ENCODE measurements at regions not wholly inside any gene's neighbourhood (a gene's known extent, or its start where the extent isn't known, plus 50 kb on each side); places are given as distances from the start of the nearest gene placed in this dataset.

GRCh38 chr17:53428913-53429312 is 393.8 kb upstream of the KIF2B start:
- H3K36me3 ChIP-seq (ENCODE audit: control insufficient read depth, insufficient read depth, low read length), result no peaks in the 10 kb centered on the region
- no peak overlapping the region for H3K4me3 ChIP-seq (ENCODE audit: low read depth in 2 of 2, low read length in 2 of 2)
- H3K27me3 ChIP-seq (ENCODE audit: control insufficient read depth, insufficient read depth, low read length), result no peaks in the 10 kb centered on the region
- no peak overlapping the region for H3K27ac ChIP-seq (ENCODE audit: low read length)
- ATAC-seq (no peak), DNase-seq (ENCODE audit: low read depth, low spot score) (no peak)
- H3K9me3 ChIP-seq (ENCODE audit: control insufficient read depth, insufficient read depth, low read depth, low read length), result no peaks in the 10 kb centered on the region
- no TSS peak for BruUV-seq (replicated peaks)
- no peak for TF ChIP-seq POLR2AphosphoS5 (IDR thresholded peaks at IDR 0.05; ENCODE audit: low read depth, low read length)
- TF ChIP-seq, protein P1, sequence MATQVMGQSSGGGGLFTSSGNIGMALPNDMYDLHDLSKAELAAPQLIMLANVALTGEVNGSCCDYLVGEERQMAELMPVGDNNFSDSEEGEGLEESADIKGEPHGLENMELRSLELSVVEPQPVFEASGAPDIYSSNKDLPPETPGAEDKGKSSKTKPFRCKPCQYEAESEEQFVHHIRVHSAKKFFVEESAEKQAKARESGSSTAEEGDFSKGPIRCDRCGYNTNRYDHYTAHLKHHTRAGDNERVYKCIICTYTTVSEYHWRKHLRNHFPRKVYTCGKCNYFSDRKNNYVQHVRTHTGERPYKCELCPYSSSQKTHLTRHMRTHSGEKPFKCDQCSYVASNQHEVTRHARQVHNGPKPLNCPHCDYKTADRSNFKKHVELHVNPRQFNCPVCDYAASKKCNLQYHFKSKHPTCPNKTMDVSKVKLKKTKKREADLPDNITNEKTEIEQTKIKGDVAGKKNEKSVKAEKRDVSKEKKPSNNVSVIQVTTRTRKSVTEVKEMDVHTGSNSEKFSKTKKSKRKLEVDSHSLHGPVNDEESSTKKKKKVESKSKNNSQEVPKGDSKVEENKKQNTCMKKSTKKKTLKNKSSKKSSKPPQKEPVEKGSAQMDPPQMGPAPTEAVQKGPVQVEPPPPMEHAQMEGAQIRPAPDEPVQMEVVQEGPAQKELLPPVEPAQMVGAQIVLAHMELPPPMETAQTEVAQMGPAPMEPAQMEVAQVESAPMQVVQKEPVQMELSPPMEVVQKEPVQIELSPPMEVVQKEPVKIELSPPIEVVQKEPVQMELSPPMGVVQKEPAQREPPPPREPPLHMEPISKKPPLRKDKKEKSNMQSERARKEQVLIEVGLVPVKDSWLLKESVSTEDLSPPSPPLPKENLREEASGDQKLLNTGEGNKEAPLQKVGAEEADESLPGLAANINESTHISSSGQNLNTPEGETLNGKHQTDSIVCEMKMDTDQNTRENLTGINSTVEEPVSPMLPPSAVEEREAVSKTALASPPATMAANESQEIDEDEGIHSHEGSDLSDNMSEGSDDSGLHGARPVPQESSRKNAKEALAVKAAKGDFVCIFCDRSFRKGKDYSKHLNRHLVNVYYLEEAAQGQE (IDR thresholded peaks at IDR 0.05; ENCODE audit: insufficient read depth in 1 of 2, low read depth in 2 of 2, low read length in 1 of 2), result no peak
- no peak for TF ChIP-seq CTCF (IDR thresholded peaks at IDR 0.05)
- TF ChIP-seq TCF7L2 (IDR thresholded peaks at IDR 0.05; ENCODE audit: low read depth, low read length), result no peak
- no peak for TF ChIP-seq SIN3A (IDR thresholded peaks at IDR 0.05; ENCODE audit: borderline replicate concordance, insufficient read depth, low read depth, low read length)
- POLR2A ChIA-PET, result no interaction called here
- H3K4me1 ChIP-seq (ENCODE audit: control insufficient read depth, insufficient read depth, low read length), result no peaks in the 10 kb centered on the region
- intact Hi-C loops (cut with micrococcal nuclease; ENCODE audit: unreplicated experiment), result no loop called here
- in situ Hi-C loops (cut with HindIII; ENCODE audit: low pct_unique_long_range_greater_than_20kb, low sequenced_read_pairs), result no loop called here
- CTCF ChIA-PET, result no interaction called here

DNA sequence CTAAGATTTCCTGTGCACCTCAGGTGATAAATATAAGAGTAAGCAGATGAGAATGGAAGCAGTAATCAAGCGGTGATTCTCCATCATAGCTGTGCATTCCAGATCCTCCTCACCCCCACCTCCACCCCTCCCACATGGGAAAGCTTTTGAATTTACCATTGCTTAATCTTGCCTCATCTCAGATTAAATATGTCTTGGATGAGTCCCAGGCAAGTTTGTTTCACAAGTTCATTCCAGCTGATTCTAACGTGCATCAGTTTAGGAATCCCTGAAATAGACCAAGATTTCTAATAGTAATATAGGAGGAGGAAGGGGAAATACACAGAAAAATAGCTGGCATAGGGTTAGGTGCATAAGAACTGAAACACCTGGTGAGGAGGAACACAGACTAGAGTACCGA is 396.2 kb upstream of the KIF2B start:
- CTCF ChIA-PET, result no interaction called here
- DNase-seq (ENCODE audit: low read depth, low spot score) (no peak), ATAC-seq (no peak)
- no peak for TF ChIP-seq POLR2AphosphoS5 (IDR thresholded peaks at IDR 0.05; ENCODE audit: low read depth, low read length)
- TF ChIP-seq TCF7L2 (IDR thresholded peaks at IDR 0.05; ENCODE audit: low read depth, low read length), result no peak
- TF ChIP-seq CTCF (IDR thresholded peaks at IDR 0.05), result no peak
- TF ChIP-seq, protein P1 (IDR thresholded peaks at IDR 0.05; ENCODE audit: insufficient read depth in 1 of 2, low read depth in 2 of 2, low read length in 1 of 2), result no peak
- TF ChIP-seq SIN3A (IDR thresholded peaks at IDR 0.05; ENCODE audit: borderline replicate concordance, insufficient read depth, low read depth, low read length), result no peak
- Histone ChIP-seq H3K27me3 (ENCODE audit: control insufficient read depth, insufficient read depth, low read length) (no peaks in the 10 kb centered on the region), H3K36me3 (ENCODE audit: control insufficient read depth, insufficient read depth, low read length) (no peaks in the 10 kb centered on the region), H3K9me3 (ENCODE audit: control insufficient read depth, insufficient read depth, low read depth, low read length) (no peaks in the 10 kb centered on the region), H3K4me1 (ENCODE audit: control insufficient read depth, insufficient read depth, low read length) (no peaks in the 10 kb centered on the region), H3K4me3 (ENCODE audit: low read depth in 2 of 2, low read length in 2 of 2) (no peak overlapping the region), H3K27ac (ENCODE audit: low read length) (no peak overlapping the region)
- POLR2A ChIA-PET, result no interaction called here
- BruUV-seq (replicated peaks), result no TSS peak
- in situ Hi-C loops (cut with HindIII; ENCODE audit: low pct_unique_long_range_greater_than_20kb, low sequenced_read_pairs), result no loop called here
- intact Hi-C loops (cut with micrococcal nuclease; ENCODE audit: unreplicated experiment), result no loop called here

Measured in Panc1 (cell line).